Stimulated activated CD4-positive, alpha-beta T cell treated with anti-CD3 and anti-CD28 coated beads, Interleukin-4, amount 100 ng/mL, for 4 hours (primary cell): ENCODE measurements at regions not wholly inside any gene's neighbourhood (a gene's known extent, or its start where the extent isn't known, plus 50 kb on each side); places are given as distances from the start of the nearest gene placed in this dataset.
"Not testable (repeated sequence)": the region's sequence is repeated elsewhere in the genome, so short reads cannot be mapped to it uniquely, and the experiment has no call there.

Experiments
- DNase-seq, 2 experiments: peaks; one replicate each; pipeline ENCODE4 v3.0.0-alpha.2; 2020

GRCh38 chr2:81363800-81364199, 1059.2 kb upstream of the LRRTM1 start:
- no peak for DNase-seq

GRCh38 chr2:81362468-81362867, 1057.9 kb upstream of the LRRTM1 start:
- DNase-seq, result not testable (repeated sequence)

- DNase-seq, result no peak
These were observed 1050.9 kb upstream of the LRRTM1 start for GRCh38 chr2:81355436-81355835.

GRCh38 chr2:81334046-81334445, 1029.5 kb upstream of the LRRTM1 start:
- DNase-seq, result no peak

- DNase-seq, result no peak
These were observed 1024.4 kb upstream of the LRRTM1 start for GRCh38 chr2:81328968-81329367.

- DNase-seq, result no peak
These were observed 1023.4 kb upstream of the LRRTM1 start for GRCh38 chr2:81327911-81328310.

- no peak for DNase-seq
These were observed 1019.5 kb upstream of the LRRTM1 start for GRCh38 chr2:81324046-81324445.

GRCh38 chr2:81304154-81304830, 999.7 kb upstream of the LRRTM1 start:
- no peak for DNase-seq

GRCh38 chr2:81303321-81303720, 998.8 kb upstream of the LRRTM1 start:
- DNase-seq, result no peak

- no peak for DNase-seq
These were observed 995.3 kb upstream of the LRRTM1 start for GRCh38 chr2:81299841-81300240.

- DNase-seq, result no peak
These were observed 986.3 kb upstream of the LRRTM1 start for GRCh38 chr2:81290846-81291245.

GRCh38 chr2:81283081-81283480, 978.5 kb upstream of the LRRTM1 start:
- no peak for DNase-seq

GRCh38 chr2:81282151-81282769, 977.7 kb upstream of the LRRTM1 start:
- no peak for DNase-seq

- DNase-seq, result no peak
These were observed 972.0 kb upstream of the LRRTM1 start for GRCh38 chr2:81276595-81276994.

GRCh38 chr2:81266106-81266505, 961.6 kb upstream of the LRRTM1 start:
- no peak for DNase-seq

- DNase-seq, result no peak
These were observed 959.4 kb upstream of the LRRTM1 start for GRCh38 chr2:81263989-81264388.

GRCh38 chr2:81260320-81260719, 955.8 kb upstream of the LRRTM1 start:
- DNase-seq, result no peak

- no peak for DNase-seq
These were observed 945.7 kb upstream of the LRRTM1 start for GRCh38 chr2:81250270-81250669.

- DNase-seq, result no peak
These were observed 944.6 kb upstream of the LRRTM1 start for GRCh38 chr2:81249152-81249551.

- no peak for DNase-seq
These were observed 943.1 kb upstream of the LRRTM1 start for GRCh38 chr2:81247648-81248047.

- DNase-seq, result no peak
These were observed 937.9 kb upstream of the LRRTM1 start for GRCh38 chr2:81242501-81242900.

- DNase-seq, result no peak
These were observed 933.9 kb upstream of the LRRTM1 start for GRCh38 chr2:81238462-81238861.

- DNase-seq, result no peak
These were observed 931.0 kb upstream of the LRRTM1 start for GRCh38 chr2:81235601-81236000.

GRCh38 chr2:81234711-81235110, 930.2 kb upstream of the LRRTM1 start:
- DNase-seq, result no peak

- no peak for DNase-seq
These were observed 921.2 kb upstream of the LRRTM1 start for GRCh38 chr2:81225756-81226155.
